HepG2 (cell line): ENCODE measurements at regions not wholly inside any gene's neighbourhood (a gene's known extent, or its start where the extent isn't known, plus 50 kb on each side); places are given as distances from the start of the nearest gene placed in this dataset.

Experiments
- KDM5B ChIP-seq: sonication (generic); formaldehyde crosslinking; IDR thresholded peaks from 2 replicates; pipeline ENCODE4 v1.4.0; 2020; ENCODE audit warnings: missing genetic modification reagents, mild to moderate bottlenecking, borderline replicate concordance
- MEIS2 ChIP-seq: sonication (generic); formaldehyde crosslinking; IDR thresholded peaks from 2 replicates; pipeline ENCODE4 v1.9.0; 2021; ENCODE audit warnings: mild to moderate bottlenecking, missing genetic modification reagents
- NFATC3 ChIP-seq: sonication (generic); formaldehyde crosslinking; IDR thresholded peaks from 2 replicates; pipeline ENCODE4 v1.5.1; 2020; ENCODE audit warnings: mild to moderate bottlenecking, missing genetic modification reagents
- RBAK ChIP-seq: sonication (generic); formaldehyde crosslinking; IDR thresholded peaks from 2 replicates; pipeline ENCODE4 v1.5.1; 2020; ENCODE audit warnings: mild to moderate bottlenecking, missing genetic modification reagents
- RFX5 ChIP-seq: IDR thresholded peaks from 2 replicates; pipeline ENCODE4 v1.6.1; 2011; ENCODE audit warnings: low read depth, low read length, improper control_type of control experiment
- ZNF251 ChIP-seq: sonication (generic); formaldehyde crosslinking; IDR thresholded peaks from 2 replicates; pipeline ENCODE4 v1.9.0; 2021; ENCODE audit warnings: mild to moderate bottlenecking, missing genetic modification reagents
- TF ChIP-seq, protein P1 (sequence below): sonication (generic); formaldehyde crosslinking; IDR thresholded peaks from 2 replicates; pipeline ENCODE4 v1.5.0; 2020; ENCODE audit warnings: mild to moderate bottlenecking, missing genetic modification reagents, moderate library complexity
- TF ChIP-seq, protein P2 (sequence below): sonication (generic); formaldehyde crosslinking; IDR thresholded peaks from 2 replicates; pipeline ENCODE4 v1.4.0; 2020; ENCODE audit warnings: missing genetic modification reagents, mild to moderate bottlenecking, borderline replicate concordance
- TF ChIP-seq, protein P3 (sequence below): sonication (generic); formaldehyde crosslinking; IDR thresholded peaks from 2 replicates; pipeline ENCODE4 v1.8.0; 2022; ENCODE audit warnings: missing genetic modification reagents, low read depth, mild to moderate bottlenecking, borderline replicate concordance
- TF ChIP-seq, protein P4 (sequence below): sonication (generic); formaldehyde crosslinking; IDR thresholded peaks from 2 replicates; pipeline ENCODE4 v1.9.0; 2021; ENCODE audit warnings: missing genetic modification reagents, borderline replicate concordance
- TF ChIP-seq, protein P5 (sequence below): sonication (generic); formaldehyde crosslinking; IDR thresholded peaks from 2 replicates; pipeline ENCODE4 v1.4.0; 2020; ENCODE audit warnings: missing genetic modification reagents, borderline replicate concordance

DNA sequence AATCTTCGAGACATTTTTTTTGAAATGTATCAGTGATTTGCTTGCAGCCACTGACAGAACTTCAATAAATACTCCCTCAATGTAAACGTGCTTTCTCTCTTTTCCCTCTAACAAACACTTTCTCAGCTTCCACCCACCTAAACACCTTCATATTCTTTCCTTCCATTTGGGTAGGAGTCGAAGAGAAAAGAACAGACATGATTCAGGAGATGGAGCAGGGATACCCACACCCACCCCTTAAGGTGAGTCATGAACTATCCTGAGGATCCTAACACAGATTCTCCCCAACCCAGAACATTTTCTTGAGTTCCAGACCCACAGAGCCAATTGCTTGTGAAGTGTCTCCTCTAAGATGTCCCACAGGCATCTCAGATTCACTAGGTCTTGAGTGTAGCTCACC lies 488.8 kb downstream of the CDK5RAP2 start:
- TF ChIP-seq NFATC3 (CRISPR knock-in tag) (no peak), KDM5B (CRISPR knock-in tag) (no peak), MEIS2 (CRISPR knock-in tag) (no peak), RBAK (no peak), RFX5 (no peak), ZNF251 (CRISPR knock-in tag) (no peak)
- TF ChIP-seq, protein P1, sequence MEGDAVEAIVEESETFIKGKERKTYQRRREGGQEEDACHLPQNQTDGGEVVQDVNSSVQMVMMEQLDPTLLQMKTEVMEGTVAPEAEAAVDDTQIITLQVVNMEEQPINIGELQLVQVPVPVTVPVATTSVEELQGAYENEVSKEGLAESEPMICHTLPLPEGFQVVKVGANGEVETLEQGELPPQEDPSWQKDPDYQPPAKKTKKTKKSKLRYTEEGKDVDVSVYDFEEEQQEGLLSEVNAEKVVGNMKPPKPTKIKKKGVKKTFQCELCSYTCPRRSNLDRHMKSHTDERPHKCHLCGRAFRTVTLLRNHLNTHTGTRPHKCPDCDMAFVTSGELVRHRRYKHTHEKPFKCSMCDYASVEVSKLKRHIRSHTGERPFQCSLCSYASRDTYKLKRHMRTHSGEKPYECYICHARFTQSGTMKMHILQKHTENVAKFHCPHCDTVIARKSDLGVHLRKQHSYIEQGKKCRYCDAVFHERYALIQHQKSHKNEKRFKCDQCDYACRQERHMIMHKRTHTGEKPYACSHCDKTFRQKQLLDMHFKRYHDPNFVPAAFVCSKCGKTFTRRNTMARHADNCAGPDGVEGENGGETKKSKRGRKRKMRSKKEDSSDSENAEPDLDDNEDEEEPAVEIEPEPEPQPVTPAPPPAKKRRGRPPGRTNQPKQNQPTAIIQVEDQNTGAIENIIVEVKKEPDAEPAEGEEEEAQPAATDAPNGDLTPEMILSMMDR (CRISPR knock-in tag), result no peak
- TF ChIP-seq, protein P2, sequence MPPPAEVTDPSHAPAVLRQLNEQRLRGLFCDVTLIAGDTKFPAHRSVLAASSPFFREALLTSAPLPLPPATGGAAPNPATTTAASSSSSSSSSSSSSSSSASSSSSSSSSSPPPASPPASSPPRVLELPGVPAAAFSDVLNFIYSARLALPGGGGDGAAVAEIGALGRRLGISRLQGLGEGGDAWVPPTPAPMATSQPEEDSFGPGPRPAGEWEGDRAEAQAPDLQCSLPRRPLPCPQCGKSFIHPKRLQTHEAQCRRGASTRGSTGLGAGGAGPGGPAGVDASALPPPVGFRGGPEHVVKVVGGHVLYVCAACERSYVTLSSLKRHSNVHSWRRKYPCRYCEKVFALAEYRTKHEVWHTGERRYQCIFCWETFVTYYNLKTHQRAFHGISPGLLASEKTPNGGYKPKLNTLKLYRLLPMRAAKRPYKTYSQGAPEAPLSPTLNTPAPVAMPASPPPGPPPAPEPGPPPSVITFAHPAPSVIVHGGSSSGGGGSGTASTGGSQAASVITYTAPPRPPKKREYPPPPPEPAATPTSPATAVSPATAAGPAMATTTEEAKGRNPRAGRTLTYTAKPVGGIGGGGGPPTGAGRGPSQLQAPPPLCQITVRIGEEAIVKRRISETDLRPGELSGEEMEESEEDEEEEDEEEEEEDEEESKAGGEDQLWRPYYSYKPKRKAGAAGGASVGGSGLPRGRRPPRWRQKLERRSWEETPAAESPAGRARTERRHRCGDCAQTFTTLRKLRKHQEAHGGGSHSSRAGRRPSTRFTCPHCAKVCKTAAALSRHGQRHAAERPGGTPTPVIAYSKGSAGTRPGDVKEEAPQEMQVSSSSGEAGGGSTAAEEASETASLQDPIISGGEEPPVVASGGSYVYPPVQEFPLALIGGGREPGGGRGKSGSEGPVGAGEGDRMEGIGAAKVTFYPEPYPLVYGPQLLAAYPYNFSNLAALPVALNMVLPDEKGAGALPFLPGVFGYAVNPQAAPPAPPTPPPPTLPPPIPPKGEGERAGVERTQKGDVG (CRISPR knock-in tag), result no peak
- TF ChIP-seq, protein P3, sequence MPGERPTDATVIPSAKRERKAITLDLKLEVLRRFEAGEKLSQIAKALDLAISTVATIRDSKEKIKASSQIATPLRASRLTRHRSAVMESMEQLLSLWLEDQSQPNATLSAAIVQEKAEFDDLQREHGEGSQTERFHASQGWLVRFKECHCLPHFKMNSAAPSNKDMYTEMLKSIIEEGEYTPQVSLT (CRISPR knock-in tag), result no peak
- TF ChIP-seq, protein P4, sequence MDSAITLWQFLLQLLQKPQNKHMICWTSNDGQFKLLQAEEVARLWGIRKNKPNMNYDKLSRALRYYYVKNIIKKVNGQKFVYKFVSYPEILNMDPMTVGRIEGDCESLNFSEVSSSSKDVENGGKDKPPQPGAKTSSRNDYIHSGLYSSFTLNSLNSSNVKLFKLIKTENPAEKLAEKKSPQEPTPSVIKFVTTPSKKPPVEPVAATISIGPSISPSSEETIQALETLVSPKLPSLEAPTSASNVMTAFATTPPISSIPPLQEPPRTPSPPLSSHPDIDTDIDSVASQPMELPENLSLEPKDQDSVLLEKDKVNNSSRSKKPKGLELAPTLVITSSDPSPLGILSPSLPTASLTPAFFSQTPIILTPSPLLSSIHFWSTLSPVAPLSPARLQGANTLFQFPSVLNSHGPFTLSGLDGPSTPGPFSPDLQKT (CRISPR knock-in tag), result no peak
- TF ChIP-seq, protein P5, sequence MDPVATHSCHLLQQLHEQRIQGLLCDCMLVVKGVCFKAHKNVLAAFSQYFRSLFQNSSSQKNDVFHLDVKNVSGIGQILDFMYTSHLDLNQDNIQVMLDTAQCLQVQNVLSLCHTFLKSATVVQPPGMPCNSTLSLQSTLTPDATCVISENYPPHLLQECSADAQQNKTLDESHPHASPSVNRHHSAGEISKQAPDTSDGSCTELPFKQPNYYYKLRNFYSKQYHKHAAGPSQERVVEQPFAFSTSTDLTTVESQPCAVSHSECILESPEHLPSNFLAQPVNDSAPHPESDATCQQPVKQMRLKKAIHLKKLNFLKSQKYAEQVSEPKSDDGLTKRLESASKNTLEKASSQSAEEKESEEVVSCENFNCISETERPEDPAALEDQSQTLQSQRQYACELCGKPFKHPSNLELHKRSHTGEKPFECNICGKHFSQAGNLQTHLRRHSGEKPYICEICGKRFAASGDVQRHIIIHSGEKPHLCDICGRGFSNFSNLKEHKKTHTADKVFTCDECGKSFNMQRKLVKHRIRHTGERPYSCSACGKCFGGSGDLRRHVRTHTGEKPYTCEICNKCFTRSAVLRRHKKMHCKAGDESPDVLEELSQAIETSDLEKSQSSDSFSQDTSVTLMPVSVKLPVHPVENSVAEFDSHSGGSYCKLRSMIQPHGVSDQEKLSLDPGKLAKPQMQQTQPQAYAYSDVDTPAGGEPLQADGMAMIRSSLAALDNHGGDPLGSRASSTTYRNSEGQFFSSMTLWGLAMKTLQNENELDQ, result no peak
